ENCODE measurements at regions not wholly inside any gene's neighbourhood (a gene's known extent, or its start where the extent isn't known, plus 50 kb on each side); places are given as distances from the start of the nearest gene placed in this dataset.

GRCh38 chr15:97694456-97694855 lies 266.0 kb upstream of the ARRDC4 start:
- no peaks in the 10 kb centered on the region for H3K27me3 ChIP-seq (ENCODE audit: low read depth)
- no peak overlapping the region for H3K27ac ChIP-seq
- DNase-seq (no peak), ATAC-seq (no peak)
- no peak overlapping the region for H3K4me3 ChIP-seq
- no peak for TF ChIP-seq CTCF (IDR thresholded peaks at IDR 0.05)
- H3K9me3 ChIP-seq, result no peaks in the 10 kb centered on the region
- no peaks in the 10 kb centered on the region for H3K4me1 ChIP-seq
- no peaks in the 10 kb centered on the region for H3K36me3 ChIP-seq
- intact Hi-C loops (cut with DNase I), result no loop called here

DNA sequence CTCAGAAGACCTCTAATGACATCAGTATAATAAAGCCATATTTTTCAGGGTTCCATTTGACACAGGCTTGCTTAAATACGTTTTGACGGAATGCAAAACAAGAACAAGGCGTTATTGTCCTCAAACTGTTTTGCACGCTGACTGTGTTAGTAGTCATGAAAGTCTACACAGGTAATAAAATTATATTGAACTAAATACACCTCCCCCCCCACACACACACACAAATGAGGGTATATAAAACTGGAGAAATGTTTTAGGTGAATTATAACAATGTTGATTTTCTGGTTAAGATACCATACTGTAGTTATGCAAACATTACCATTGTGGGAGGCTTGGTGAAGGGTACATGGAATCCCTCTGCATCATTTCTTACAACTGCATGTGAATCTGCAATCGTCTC lies 257.1 kb upstream of the ARRDC4 start:
- TF ChIP-seq CTCF (IDR thresholded peaks at IDR 0.05), result no peak
- Histone ChIP-seq H3K9me3 (no peaks in the 10 kb centered on the region), H3K36me3 (no peaks in the 10 kb centered on the region), H3K27ac (no peak overlapping the region), H3K4me1 (no peaks in the 10 kb centered on the region), H3K4me3 (no peak overlapping the region), H3K27me3 (ENCODE audit: low read depth) (no peaks in the 10 kb centered on the region)
- ATAC-seq, result no peak
- DNase-seq, result no peak
- intact Hi-C loops (cut with DNase I), result no loop called here

DNA sequence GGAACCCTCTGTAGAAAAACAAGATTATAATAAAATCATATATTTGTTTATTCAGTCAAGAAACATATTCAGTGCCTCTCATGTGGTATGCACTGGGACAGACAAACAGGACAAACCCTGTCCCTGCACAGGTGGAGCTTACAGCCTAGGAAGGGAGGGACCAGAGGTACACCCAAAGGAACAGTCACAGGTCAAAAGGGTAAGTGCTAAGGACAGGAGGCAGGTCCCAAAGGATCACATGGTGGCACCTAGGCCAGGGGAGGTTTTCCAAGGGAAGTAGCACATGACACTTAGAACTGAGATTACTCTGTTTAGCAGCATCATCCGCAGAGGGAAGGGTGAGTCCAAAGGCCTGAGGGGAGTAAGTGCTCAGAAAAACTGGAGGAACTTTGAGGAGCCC lies 254.4 kb upstream of the ARRDC4 start:
- no peaks in the 10 kb centered on the region for H3K27me3 ChIP-seq (ENCODE audit: low read depth)
- no peak overlapping the region for H3K27ac ChIP-seq
- no peak overlapping the region for H3K4me3 ChIP-seq
- TF ChIP-seq CTCF (IDR thresholded peaks at IDR 0.05), result no peak
- DNase-seq, result no peak
- H3K9me3 ChIP-seq, result no peaks in the 10 kb centered on the region
- ATAC-seq, result no peak
- intact Hi-C loops (cut with DNase I), result no loop called here
- no peaks in the 10 kb centered on the region for H3K36me3 ChIP-seq
- no peaks in the 10 kb centered on the region for H3K4me1 ChIP-seq

GRCh38 chr15:97708252-97708651 lies 252.3 kb upstream of the ARRDC4 start:
- H3K27me3 ChIP-seq (ENCODE audit: low read depth), result no peaks in the 10 kb centered on the region
- ATAC-seq (no peak), DNase-seq (no peak)
- intact Hi-C loops (cut with DNase I), result no loop called here
- no peaks in the 10 kb centered on the region for H3K4me1 ChIP-seq
- H3K9me3 ChIP-seq, result no peaks in the 10 kb centered on the region
- TF ChIP-seq CTCF (IDR thresholded peaks at IDR 0.05), result no peak
- no peak overlapping the region for H3K27ac ChIP-seq
- no peaks in the 10 kb centered on the region for H3K36me3 ChIP-seq
- H3K4me3 ChIP-seq, result no peak overlapping the region

DNA sequence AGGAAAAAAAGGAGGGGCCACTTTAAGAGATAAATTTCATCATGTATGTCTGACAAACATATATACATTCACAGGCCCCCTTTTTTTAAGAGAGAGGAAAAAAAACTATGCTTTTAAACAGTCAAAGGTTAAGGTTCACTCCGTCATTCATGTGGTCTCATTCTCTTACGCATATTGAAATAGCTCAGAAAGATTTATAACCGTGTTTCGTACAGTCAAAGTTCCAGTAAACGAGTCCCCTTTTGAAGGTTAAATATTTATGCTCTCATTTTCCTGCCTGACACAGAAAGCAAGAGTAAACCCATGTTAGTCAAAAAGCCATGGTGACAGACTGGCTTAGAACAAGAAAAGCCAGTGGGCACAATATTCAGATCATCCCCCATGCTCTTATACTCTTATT lies 248.0 kb upstream of the ARRDC4 start:
- no peak for ATAC-seq
- intact Hi-C loops (cut with DNase I), result no loop called here
- TF ChIP-seq CTCF (IDR thresholded peaks at IDR 0.05), result no peak

GRCh38 chr15:97717806-97718205 lies 242.7 kb upstream of the ARRDC4 start:
- no peak overlapping the region for H3K27ac ChIP-seq
- DNase-seq (no peak), ATAC-seq (no peak)
- H3K4me1 ChIP-seq, result no peaks in the 10 kb centered on the region
- no peak for TF ChIP-seq CTCF (IDR thresholded peaks at IDR 0.05)
- H3K27me3 ChIP-seq (ENCODE audit: low read depth), result no peaks in the 10 kb centered on the region
- no peak overlapping the region for H3K4me3 ChIP-seq
- intact Hi-C loops (cut with DNase I), result no loop called here
- no peaks in the 10 kb centered on the region for H3K36me3 ChIP-seq
- no peaks in the 10 kb centered on the region for H3K9me3 ChIP-seq

More for the DNA sequence above, 248.0 kb upstream of the ARRDC4 start:
- Histone ChIP-seq H3K27me3 (ENCODE audit: low read depth) (no peaks in the 10 kb centered on the region), H3K9me3 (no peaks in the 10 kb centered on the region), H3K27ac (no peak overlapping the region), H3K4me1 (no peaks in the 10 kb centered on the region), H3K4me3 (no peak overlapping the region), H3K36me3 (no peaks in the 10 kb centered on the region)
- DNase-seq, result no peak
